HPDE6-E6E7 (cell line): ENCODE measurements at regions not wholly inside any gene's neighbourhood (a gene's known extent, or its start where the extent isn't known, plus 50 kb on each side); places are given as distances from the start of the nearest gene placed in this dataset.
"Not testable (repeated sequence)": the region's sequence is repeated elsewhere in the genome, so short reads cannot be mapped to it uniquely, and the experiment has no call there.

Experiments
- DNase-seq: peaks from one replicate; pipeline ENCODE4 v3.0.0; 2011; ENCODE audit warnings: missing footprints; ENCODE audit errors: extremely low spot score

GRCh38 chr5:66348387-66349125 lies 204.5 kb downstream of the SREK1 start:
- no peak for DNase-seq

GRCh38 chr5:66351813-66352212 lies 207.7 kb downstream of the SREK1 start:
- no peak for DNase-seq

GRCh38 chr5:66353186-66353585 lies 209.1 kb downstream of the SREK1 start:
- DNase-seq: no peak

GRCh38 chr5:66354422-66354821 lies 210.3 kb downstream of the SREK1 start:
- DNase-seq: no peak

- no peak for DNase-seq
Observed at GRCh38 chr5:66356011-66356565, 212.0 kb downstream of the SREK1 start.

DNA sequence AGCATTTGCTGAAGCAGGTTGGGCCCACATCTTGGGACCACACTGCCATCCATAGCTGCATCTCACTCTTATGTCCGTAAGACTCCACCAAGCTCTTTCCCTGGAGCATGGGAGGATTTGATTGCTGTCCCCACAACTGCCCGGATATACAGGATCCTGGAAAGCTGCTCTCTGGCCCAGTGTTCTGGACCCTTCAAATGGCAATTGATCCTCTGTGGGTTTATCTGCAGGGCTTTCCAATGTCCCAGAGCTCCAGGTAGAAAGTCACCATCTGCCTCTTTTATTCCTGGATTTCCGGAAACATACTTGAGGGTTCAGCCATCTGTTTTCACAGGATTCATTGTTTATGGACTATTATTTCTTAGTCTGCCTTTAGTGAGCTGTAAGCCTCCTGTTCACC lies 214.6 kb downstream of the SREK1 start:
- no peak for DNase-seq

GRCh38 chr5:66361070-66361469 lies 217.0 kb downstream of the SREK1 start:
- DNase-seq: no peak

- DNase-seq: no peak
Observed at GRCh38 chr5:66362046-66362445, 217.9 kb downstream of the SREK1 start.

GRCh38 chr5:66362687-66363086 lies 218.6 kb downstream of the SREK1 start:
- DNase-seq: no peak

DNA sequence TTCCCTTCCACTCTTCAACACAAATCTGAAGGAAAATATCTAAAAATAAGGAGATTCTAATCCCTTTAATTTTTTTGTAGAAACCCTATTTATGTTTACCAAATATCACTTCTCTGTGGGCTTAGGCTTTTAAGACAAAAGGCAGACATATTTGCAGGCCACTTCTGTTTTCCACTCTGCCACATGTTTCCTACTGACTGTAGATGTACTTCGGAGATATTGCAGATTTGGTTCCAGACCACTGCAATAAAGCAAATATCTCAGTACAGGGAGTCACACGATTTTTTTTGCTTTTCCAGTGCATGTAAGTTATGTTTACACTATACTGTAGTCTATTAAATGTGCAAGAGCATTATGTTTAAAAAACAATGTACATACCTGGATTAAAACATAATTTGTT lies 219.0 kb downstream of the SREK1 start:
- DNase-seq: no peak

GRCh38 chr5:66364186-66364585 lies 220.1 kb downstream of the SREK1 start:
- no peak for DNase-seq

GRCh38 chr5:66365981-66366380 lies 221.9 kb downstream of the SREK1 start:
- DNase-seq: no peak

DNA sequence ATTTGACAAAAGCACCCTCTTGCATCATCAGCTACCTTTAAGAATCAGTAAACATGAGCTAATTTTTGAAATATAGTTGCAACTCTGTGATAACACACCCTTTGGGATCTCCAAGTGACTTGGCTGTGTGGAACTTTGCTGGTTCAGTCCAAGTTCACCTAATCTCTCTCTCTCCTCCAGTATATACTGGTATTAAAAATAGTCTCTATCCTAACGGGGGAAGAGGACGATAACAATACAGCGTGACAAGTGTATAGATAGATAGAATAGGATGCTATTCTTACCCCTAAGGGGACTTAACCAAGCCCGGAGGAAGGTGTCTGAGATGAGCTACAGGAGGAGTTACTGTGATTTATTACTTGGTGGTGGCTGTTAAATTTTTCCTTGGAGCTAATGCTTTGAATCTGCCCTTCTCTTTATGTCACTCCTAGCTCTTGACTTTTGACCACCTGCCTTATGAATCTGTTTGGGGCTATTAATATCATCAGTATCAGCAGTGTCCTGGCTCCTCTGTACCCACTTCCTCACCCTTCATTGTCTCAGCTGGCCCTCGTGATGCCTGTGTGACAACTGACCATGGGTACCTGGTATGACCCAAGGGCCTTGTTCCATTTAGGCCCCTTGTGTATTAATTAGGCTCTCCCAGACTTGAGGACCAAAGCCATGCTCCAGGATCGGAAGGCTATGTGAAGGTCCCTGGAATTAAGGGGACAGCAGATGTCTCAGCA lies 223.9 kb downstream of the SREK1 start:
- no peak for DNase-seq

GRCh38 chr5:66368811-66369210 lies 224.7 kb downstream of the SREK1 start:
- no peak for DNase-seq

- DNase-seq: no peak
Observed at GRCh38 chr5:66377747-66378146, 218.4 kb upstream of the MAST4 start.

GRCh38 chr5:66378407-66378806 lies 217.8 kb upstream of the MAST4 start:
- no peak for DNase-seq

GRCh38 chr5:66382152-66382551 lies 214.0 kb upstream of the MAST4 start:
- DNase-seq: no peak

GRCh38 chr5:66405145-66405544 lies 191.0 kb upstream of the MAST4 start:
- DNase-seq: not testable (repeated sequence)

DNA sequence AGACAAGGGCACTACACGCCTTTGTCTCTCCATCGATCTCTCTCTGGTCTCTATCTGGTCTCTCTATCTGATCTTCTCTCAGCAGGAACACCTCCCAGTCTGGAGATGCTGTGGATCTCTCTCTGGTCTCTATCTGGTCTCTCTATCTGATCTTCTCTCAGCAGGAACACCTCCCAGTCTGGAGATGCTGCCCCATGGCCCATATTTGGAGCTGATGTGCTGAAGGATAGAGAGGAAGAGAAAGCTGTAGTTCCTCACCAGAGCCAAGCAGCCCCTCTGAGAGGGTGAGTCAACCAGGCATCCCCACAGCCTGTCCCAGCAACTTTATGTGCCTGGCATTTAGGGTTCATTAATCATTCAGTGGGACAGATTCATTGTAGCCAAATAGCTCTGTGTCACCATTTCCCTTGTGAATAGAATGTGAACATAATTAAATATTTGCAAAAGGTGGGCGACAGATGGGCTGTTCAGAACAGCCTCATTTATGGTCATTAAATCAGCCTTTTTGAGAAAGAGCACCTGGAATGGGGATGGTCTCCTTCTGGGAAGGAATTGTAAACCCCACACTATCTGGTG lies 189.3 kb upstream of the MAST4 start:
- DNase-seq: no peak

DNA sequence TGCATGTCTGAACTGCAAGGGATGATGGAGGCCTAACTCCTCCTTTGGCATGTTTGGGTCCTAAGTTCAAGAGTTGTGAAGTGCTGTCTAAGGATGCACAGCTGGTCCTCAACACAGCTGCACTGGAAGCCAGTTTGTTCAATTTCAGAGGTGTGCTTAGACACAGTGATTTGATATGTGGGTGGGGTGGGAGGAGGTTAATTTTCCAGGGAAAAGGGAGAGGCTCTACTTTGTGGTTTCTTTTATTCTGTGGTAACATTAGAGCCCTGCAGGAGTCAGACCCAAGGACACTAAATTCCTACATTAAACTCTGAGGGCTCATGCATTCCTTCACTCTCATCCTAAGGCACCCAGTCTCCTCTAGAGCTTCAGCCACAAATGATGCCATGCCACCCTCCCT lies 188.4 kb upstream of the MAST4 start:
- no peak for DNase-seq

DNA sequence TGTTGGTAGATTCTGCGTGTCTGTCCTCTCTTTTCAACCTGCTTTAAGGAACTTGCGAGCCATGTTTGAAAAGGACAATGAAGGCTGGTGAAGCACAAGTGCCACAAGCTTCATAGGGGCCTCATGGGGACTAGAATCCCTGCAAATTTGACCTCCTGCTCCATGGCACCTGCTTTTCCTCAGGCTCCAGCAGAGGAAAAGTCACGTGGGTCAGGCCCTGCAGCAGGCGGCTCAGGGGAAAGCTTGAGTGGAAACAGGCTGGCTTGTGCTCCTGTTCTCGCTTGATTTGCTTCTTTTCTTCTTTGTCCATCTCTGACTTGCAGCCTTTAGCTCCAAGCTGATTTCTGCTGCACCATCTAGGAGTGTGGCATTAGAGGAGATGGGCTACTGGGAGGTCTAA lies 187.6 kb upstream of the MAST4 start:
- DNase-seq: no peak

GRCh38 chr5:66410122-66410521 lies 186.1 kb upstream of the MAST4 start:
- no peak for DNase-seq

- DNase-seq: no peak
Observed at GRCh38 chr5:66411701-66412100, 184.5 kb upstream of the MAST4 start.
